ENCODE measurements at regions not wholly inside any gene's neighbourhood (a gene's known extent, or its start where the extent isn't known, plus 50 kb on each side); places are given as distances from the start of the nearest gene placed in this dataset.

- H3F3A ChIP-seq (ENCODE audit: insufficient read depth, low read length, poor library complexity, severe bottlenecking) = no peaks in the 10 kb centered on the region
- no peaks in the 10 kb centered on the region for H3K27me3 ChIP-seq (ENCODE audit: insufficient read depth, low read depth, low read length)
- no peak overlapping the region for H3K4me3 ChIP-seq (ENCODE audit: low read length)
- no peak for TF ChIP-seq RAD21 (conservative IDR thresholded peaks at IDR 0.05)
- H4K20me1 ChIP-seq (ENCODE audit: insufficient read depth) = no peaks in the 10 kb centered on the region
- no peaks in the 10 kb centered on the region for H3K36me3 ChIP-seq (ENCODE audit: insufficient read depth, low read length)
- no peaks in the 10 kb centered on the region for H3K9me2 ChIP-seq (ENCODE audit: insufficient read depth, low read length)
- H2AFZ ChIP-seq (ENCODE audit: low read depth, low read length) = no peak overlapping the region
- H3K27ac ChIP-seq (ENCODE audit: low read length) = no peak overlapping the region
- no peak overlapping the region for H3K9ac ChIP-seq (ENCODE audit: low read length)
- no peaks in the 10 kb centered on the region for H3K79me2 ChIP-seq (replicated peaks; ENCODE audit: insufficient read depth, low read length)
- H3K9me3 ChIP-seq (ENCODE audit: low read length) = no peaks in the 10 kb centered on the region
- H3K4me2 ChIP-seq (ENCODE audit: low read length) = no peak overlapping the region
Observed at GRCh38 chr18:32553640-32554365, 83.1 kb upstream of the GAREM1 start.

- Histone ChIP-seq H3K79me2 (replicated peaks; ENCODE audit: insufficient read depth, low read length) (no peaks in the 10 kb centered on the region), H4K20me1 (ENCODE audit: insufficient read depth) (no peaks in the 10 kb centered on the region), H3K9ac (ENCODE audit: low read length) (no peak overlapping the region), H3K4me2 (ENCODE audit: low read length) (no peak overlapping the region), H3K27me3 (ENCODE audit: insufficient read depth, low read depth, low read length) (no peaks in the 10 kb centered on the region), H3F3A (ENCODE audit: insufficient read depth, low read length, poor library complexity, severe bottlenecking) (no peaks in the 10 kb centered on the region), H3K9me2 (ENCODE audit: insufficient read depth, low read length) (no peaks in the 10 kb centered on the region), H3K36me3 (ENCODE audit: insufficient read depth, low read length) (no peaks in the 10 kb centered on the region), H3K27ac (ENCODE audit: low read length) (no peak overlapping the region), H2AFZ (ENCODE audit: low read depth, low read length) (no peak overlapping the region), H3K4me3 (ENCODE audit: low read length) (no peak overlapping the region), H3K9me3 (ENCODE audit: low read length) (no peaks in the 10 kb centered on the region)
- TF ChIP-seq EZH2 (IDR thresholded peaks at IDR 0.05; ENCODE audit: borderline replicate concordance, insufficient read depth, low read length, poor library complexity, severe bottlenecking) = no peak
- TF ChIP-seq CTCF (IDR thresholded peaks at IDR 0.05; ENCODE audit: poor library complexity, severe bottlenecking) = no peak
- TF ChIP-seq TAF1 (IDR thresholded peaks at IDR 0.05; ENCODE audit: low read depth) = no peak
- no peak for TF ChIP-seq EP300 (conservative IDR thresholded peaks at IDR 0.05; ENCODE audit: poor library complexity, severe bottlenecking)
- no peak for TF ChIP-seq RAD21 (conservative IDR thresholded peaks at IDR 0.05)
- TF ChIP-seq MXI1 (conservative IDR thresholded peaks at IDR 0.05; ENCODE audit: poor library complexity, severe bottlenecking) = no peak
- TF ChIP-seq POLR2AphosphoS5 (IDR thresholded peaks at IDR 0.05) = no peak
- TF ChIP-seq SMC3 (conservative IDR thresholded peaks at IDR 0.05; ENCODE audit: poor library complexity) = no peak
- TF ChIP-seq, protein P1, sequence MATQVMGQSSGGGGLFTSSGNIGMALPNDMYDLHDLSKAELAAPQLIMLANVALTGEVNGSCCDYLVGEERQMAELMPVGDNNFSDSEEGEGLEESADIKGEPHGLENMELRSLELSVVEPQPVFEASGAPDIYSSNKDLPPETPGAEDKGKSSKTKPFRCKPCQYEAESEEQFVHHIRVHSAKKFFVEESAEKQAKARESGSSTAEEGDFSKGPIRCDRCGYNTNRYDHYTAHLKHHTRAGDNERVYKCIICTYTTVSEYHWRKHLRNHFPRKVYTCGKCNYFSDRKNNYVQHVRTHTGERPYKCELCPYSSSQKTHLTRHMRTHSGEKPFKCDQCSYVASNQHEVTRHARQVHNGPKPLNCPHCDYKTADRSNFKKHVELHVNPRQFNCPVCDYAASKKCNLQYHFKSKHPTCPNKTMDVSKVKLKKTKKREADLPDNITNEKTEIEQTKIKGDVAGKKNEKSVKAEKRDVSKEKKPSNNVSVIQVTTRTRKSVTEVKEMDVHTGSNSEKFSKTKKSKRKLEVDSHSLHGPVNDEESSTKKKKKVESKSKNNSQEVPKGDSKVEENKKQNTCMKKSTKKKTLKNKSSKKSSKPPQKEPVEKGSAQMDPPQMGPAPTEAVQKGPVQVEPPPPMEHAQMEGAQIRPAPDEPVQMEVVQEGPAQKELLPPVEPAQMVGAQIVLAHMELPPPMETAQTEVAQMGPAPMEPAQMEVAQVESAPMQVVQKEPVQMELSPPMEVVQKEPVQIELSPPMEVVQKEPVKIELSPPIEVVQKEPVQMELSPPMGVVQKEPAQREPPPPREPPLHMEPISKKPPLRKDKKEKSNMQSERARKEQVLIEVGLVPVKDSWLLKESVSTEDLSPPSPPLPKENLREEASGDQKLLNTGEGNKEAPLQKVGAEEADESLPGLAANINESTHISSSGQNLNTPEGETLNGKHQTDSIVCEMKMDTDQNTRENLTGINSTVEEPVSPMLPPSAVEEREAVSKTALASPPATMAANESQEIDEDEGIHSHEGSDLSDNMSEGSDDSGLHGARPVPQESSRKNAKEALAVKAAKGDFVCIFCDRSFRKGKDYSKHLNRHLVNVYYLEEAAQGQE (IDR thresholded peaks at IDR 0.05; ENCODE audit: borderline replicate concordance) = no peak
Observed at GRCh38 chr18:32553174-32553573, 82.5 kb upstream of the GAREM1 start.

Data from neural cell (in vitro differentiated cells).